ENCODE measurements at regions not wholly inside any gene's neighbourhood (a gene's known extent, or its start where the extent isn't known, plus 50 kb on each side); places are given as distances from the start of the nearest gene placed in this dataset.

DNA sequence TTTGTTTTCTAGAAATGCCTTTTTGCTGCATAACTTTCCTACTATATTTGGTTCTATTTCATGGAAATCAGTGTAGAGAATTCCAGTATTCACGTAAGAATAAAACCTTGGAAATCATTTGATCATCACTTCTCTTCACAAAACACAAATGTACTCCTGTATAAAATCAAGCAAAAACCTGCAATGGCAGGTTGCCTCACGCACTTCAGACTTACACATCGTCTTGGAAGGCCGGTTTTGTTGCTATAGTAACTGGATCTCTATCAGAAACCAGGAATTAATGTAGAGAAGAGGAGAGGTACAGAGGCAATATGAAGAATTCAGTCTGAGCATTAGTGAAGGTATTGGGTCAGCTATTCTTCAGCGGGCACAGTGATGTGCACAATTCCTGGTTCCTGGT lies 370.7 kb upstream of the CYRIA start:
- Histone ChIP-seq H3K27ac (no peak overlapping the region), H3K4me1 (no peaks in the 10 kb centered on the region), H3K27me3 (no peaks in the 10 kb centered on the region), H3K4me3 (no peak overlapping the region), H3K36me3 (no peaks in the 10 kb centered on the region), H3K9me3 (no peaks in the 10 kb centered on the region)
- TF ChIP-seq, protein P1, sequence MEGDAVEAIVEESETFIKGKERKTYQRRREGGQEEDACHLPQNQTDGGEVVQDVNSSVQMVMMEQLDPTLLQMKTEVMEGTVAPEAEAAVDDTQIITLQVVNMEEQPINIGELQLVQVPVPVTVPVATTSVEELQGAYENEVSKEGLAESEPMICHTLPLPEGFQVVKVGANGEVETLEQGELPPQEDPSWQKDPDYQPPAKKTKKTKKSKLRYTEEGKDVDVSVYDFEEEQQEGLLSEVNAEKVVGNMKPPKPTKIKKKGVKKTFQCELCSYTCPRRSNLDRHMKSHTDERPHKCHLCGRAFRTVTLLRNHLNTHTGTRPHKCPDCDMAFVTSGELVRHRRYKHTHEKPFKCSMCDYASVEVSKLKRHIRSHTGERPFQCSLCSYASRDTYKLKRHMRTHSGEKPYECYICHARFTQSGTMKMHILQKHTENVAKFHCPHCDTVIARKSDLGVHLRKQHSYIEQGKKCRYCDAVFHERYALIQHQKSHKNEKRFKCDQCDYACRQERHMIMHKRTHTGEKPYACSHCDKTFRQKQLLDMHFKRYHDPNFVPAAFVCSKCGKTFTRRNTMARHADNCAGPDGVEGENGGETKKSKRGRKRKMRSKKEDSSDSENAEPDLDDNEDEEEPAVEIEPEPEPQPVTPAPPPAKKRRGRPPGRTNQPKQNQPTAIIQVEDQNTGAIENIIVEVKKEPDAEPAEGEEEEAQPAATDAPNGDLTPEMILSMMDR (IDR thresholded peaks at IDR 0.05) = no peak
- TF ChIP-seq POLR2A (IDR thresholded peaks at IDR 0.05) (no peak), EP300 (IDR thresholded peaks at IDR 0.05) (no peak)
- no peak for DNase-seq (ENCODE audit: low spot score in 2 of 2)
- WGBS, 2 donors = 88 to 91% methylated on average over 5 of the region's 5 CpGs

DNA sequence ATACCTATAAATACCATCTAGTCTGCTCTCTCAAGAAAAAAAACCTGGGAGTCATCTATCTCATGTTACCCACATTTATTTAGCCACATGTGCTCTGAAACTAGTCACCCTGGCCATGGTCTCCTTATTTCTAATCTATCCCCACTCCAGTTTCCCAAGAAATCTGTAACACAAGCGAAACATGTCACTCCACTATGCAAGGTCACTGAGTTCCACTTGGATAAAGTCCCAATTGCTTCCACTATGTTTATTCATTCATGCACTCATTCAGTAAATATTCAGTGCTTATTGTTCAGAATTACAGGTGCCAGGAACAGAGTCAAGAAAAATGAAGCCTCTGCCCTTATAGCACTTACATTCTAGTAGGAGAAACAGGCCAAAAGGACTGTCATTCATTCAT lies 369.4 kb upstream of the CYRIA start:
- Histone ChIP-seq H3K36me3 (no peaks in the 10 kb centered on the region), H3K27me3 (no peaks in the 10 kb centered on the region), H3K27ac (no peak overlapping the region), H3K4me1 (no peaks in the 10 kb centered on the region), H3K4me3 (no peak overlapping the region), H3K9me3 (no peaks in the 10 kb centered on the region)
- DNase-seq (ENCODE audit: low spot score in 2 of 2) = no peak
- TF ChIP-seq POLR2A (IDR thresholded peaks at IDR 0.05) = no peak
- TF ChIP-seq, protein P1 (IDR thresholded peaks at IDR 0.05) = no peak
- 61 to 69% methylated on average over 1 of the region's 1 CpG for WGBS, 2 donors

DNA sequence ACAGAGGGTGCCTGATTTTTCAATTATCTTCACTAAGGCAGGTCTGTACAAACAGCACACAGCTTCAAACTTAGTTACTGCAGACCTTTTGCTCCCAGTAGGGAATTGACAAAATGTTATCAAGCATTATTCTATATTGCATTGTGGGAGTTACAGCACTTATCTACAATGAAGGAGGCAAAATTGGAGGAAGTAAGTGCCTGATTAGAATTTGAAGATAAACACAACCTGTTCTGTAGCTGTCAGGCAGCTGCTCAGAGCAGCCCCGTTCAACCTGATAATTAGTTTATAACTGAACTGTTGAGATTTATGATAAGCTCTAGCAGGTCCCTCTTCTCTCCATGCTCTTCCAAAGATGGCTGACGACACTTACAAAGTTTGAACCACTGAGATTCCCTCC lies 364.4 kb upstream of the CYRIA start:
- Histone ChIP-seq H3K27ac (no peak overlapping the region), H3K4me1 (no peaks in the 10 kb centered on the region), H3K36me3 (no peaks in the 10 kb centered on the region), H3K4me3 (no peak overlapping the region), H3K27me3 (no peaks in the 10 kb centered on the region), H3K9me3 (no peaks in the 10 kb centered on the region)
- WGBS, 2 donors = 51 to 68% methylated on average over 2 of the region's 2 CpGs
- TF ChIP-seq, protein P1 (IDR thresholded peaks at IDR 0.05) = no peak
- TF ChIP-seq EP300 (IDR thresholded peaks at IDR 0.05) = no peak
- no peak for TF ChIP-seq POLR2A (IDR thresholded peaks at IDR 0.05)
- DNase-seq (ENCODE audit: low spot score in 2 of 2) = no peak

DNA sequence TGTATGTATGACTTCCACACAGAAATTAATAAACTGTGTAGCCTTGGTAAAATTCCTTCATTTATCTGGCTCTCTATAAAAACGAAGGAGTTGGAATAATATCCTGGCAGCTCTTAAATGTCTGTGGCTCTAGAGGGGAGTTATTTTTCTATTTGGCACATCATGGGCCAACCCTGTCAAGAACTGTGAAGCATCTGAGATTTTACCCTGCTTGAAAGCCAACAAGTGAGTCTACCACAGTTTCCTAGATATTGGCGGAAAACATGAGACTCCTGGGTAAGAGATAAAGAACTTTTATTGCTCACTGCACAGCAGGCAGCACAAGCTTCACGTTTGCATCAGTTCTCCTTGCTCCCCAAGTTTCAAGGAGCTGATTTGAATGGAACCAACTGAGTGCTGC lies 346.7 kb upstream of the CYRIA start:
- no peaks in the 10 kb centered on the region for H3K4me1 ChIP-seq
- WGBS, 2 donors = 47 to 59% methylated on average over 3 of the region's 3 CpGs
- no peaks in the 10 kb centered on the region for H3K36me3 ChIP-seq
- H3K27ac ChIP-seq = no peak overlapping the region
- no peak overlapping the region for H3K4me3 ChIP-seq
- TF ChIP-seq, protein P1 (IDR thresholded peaks at IDR 0.05) = no peak
- TF ChIP-seq POLR2A (IDR thresholded peaks at IDR 0.05) (no peak), EP300 (IDR thresholded peaks at IDR 0.05) (no peak)
- no peak for DNase-seq (ENCODE audit: low spot score in 2 of 2)
- no peaks in the 10 kb centered on the region for H3K9me3 ChIP-seq
- no peaks in the 10 kb centered on the region for H3K27me3 ChIP-seq

DNA sequence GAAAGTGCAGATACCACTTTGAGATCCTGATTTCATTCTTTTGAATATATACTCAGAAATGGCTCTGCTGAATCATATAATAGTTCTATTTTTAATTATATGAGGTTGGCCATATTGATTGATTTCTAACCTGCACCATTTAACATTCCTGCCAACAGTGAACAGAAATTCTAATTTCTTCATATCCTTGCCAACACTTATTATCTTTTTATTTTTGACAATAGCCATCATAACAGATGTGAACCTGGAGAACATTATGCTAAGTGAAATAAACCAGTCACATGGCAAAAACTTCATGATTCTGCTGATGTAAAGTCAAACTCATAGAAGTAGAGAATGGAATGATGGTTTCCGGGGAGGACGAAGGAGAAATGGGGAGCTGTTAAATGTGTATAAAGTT lies 344.5 kb upstream of the CYRIA start:
- Histone ChIP-seq H3K27me3 (no peaks in the 10 kb centered on the region), H3K4me1 (no peaks in the 10 kb centered on the region), H3K4me3 (no peak overlapping the region), H3K27ac (no peak overlapping the region), H3K9me3 (no peaks in the 10 kb centered on the region), H3K36me3 (no peaks in the 10 kb centered on the region)
- no peak for DNase-seq (ENCODE audit: low spot score in 2 of 2)
- TF ChIP-seq, protein P1 (IDR thresholded peaks at IDR 0.05) = no peak
- TF ChIP-seq POLR2A (IDR thresholded peaks at IDR 0.05) = no peak
- no peak for TF ChIP-seq EP300 (IDR thresholded peaks at IDR 0.05)
- 84 to 91% methylated on average over 2 of the region's 2 CpGs for WGBS, 2 donors
